ENCODE measurements at regions not wholly inside any gene's neighbourhood (a gene's known extent, or its start where the extent isn't known, plus 50 kb on each side); places are given as distances from the start of the nearest gene placed in this dataset.

GRCh38 chr13:86892330-86892729 lies 778.8 kb upstream of the SLITRK5 start:
- TF ChIP-seq CTCF (CRISPR knock-in tag; IDR thresholded peaks at IDR 0.05) (no peak), SMC3 (IDR thresholded peaks at IDR 0.05; ENCODE audit: low read length) (no peak), ZNF317 (CRISPR knock-in tag; IDR thresholded peaks at IDR 0.05) (no peak), POLR2A (IDR thresholded peaks at IDR 0.05; ENCODE audit: insufficient read depth in 1 of 2, low read depth in 2 of 2, low read length in 2 of 2) (no peak), CREB1 (IDR thresholded peaks at IDR 0.05) (no peak), CREB1 (CRISPR knock-in tag; IDR thresholded peaks at IDR 0.05) (no peak), PHF8 (CRISPR knock-in tag; IDR thresholded peaks at IDR 0.05) (no peak), POLR2AphosphoS2 (IDR thresholded peaks at IDR 0.05; ENCODE audit: low read depth, low read length) (no peak), THAP7 (CRISPR knock-in tag; IDR thresholded peaks at IDR 0.05) (no peak)

All from HepG2 (cell line).